MM.1S (cell line): ENCODE measurements at regions not wholly inside any gene's neighbourhood (a gene's known extent, or its start where the extent isn't known, plus 50 kb on each side); places are given as distances from the start of the nearest gene placed in this dataset.
A peak's percentile ranks its signal among the peaks of the same experiment; 100 is the strongest.

Experiments used
- DNase-seq: peaks from one replicate; pipeline ENCODE4 v3.0.0-alpha.2; 2015
- H2AFZ ChIP-seq: fragments of 300-600 bp; sonication (generic); 2 replicates; pipeline ENCODE4 v1.6.0; 2016; ENCODE audit warnings: antibody characterized with exemption, low read length
- H3F3A ChIP-seq: fragments of 300-600 bp; sonication (generic); 2 replicates; pipeline ENCODE4 v1.6.1; 2016; ENCODE audit warnings: mild to moderate bottlenecking, antibody characterized with exemption, low read length, moderate library complexity, mixed read lengths; ENCODE audit not compliant: insufficient read depth
- H3K27ac ChIP-seq: fragments of 300-600 bp; sonication (generic); 2 replicates; pipeline ENCODE4 v1.5.1; 2016; ENCODE audit warnings: mild to moderate bottlenecking, low read length
- H3K27me3 ChIP-seq: fragments of 300-600 bp; sonication (generic); replicated peaks from 2 replicates; pipeline ENCODE4 v1.6.0; 2016; ENCODE audit warnings: low read length; ENCODE audit not compliant: insufficient read depth
- H3K36me3 ChIP-seq: fragments of 300-600 bp; sonication (generic); replicated peaks from 2 replicates; pipeline ENCODE4 v1.6.1; 2016; ENCODE audit warnings: mild to moderate bottlenecking, low read length, mixed read lengths; ENCODE audit not compliant: insufficient read depth
- H3K4me1 ChIP-seq: fragments of 300-600 bp; sonication (generic); 2 replicates; pipeline ENCODE4 v1.6.1; 2016; ENCODE audit warnings: low read length, mixed read lengths
- H3K4me2 ChIP-seq: fragments of 300-600 bp; sonication (generic); 2 replicates; pipeline ENCODE4 v1.6.0; 2016; ENCODE audit warnings: low read depth, low read length
- H3K4me3 ChIP-seq: fragments of 300-600 bp; sonication (generic); 2 replicates; pipeline ENCODE4 v1.5.1; 2016; ENCODE audit warnings: low read length, mixed read lengths
- H3K79me2 ChIP-seq: fragments of 300-600 bp; sonication (generic); 2 replicates; pipeline ENCODE4 v1.6.1; 2016; ENCODE audit warnings: mixed run types, low read length, mixed read lengths
- H3K9ac ChIP-seq: fragments of 300-600 bp; sonication (generic); 2 replicates; pipeline ENCODE4 v1.6.1; 2016; ENCODE audit warnings: low read length, mixed read lengths
- H3K9me2 ChIP-seq: fragments of 300-600 bp; sonication (generic); replicated peaks from 2 replicates; pipeline ENCODE4 v1.6.1; 2016; ENCODE audit warnings: mild to moderate bottlenecking, low read length, mixed read lengths; ENCODE audit not compliant: insufficient read depth
- H3K9me3 ChIP-seq: fragments of 300-600 bp; sonication (generic); replicated peaks from 2 replicates; pipeline ENCODE4 v1.6.1; 2016; ENCODE audit warnings: mild to moderate bottlenecking, low read length, mixed read lengths; ENCODE audit not compliant: insufficient read depth
- H4K20me1 ChIP-seq: fragments of 300-600 bp; sonication (generic); 2 replicates; pipeline ENCODE4 v1.6.1; 2016; ENCODE audit warnings: mild to moderate bottlenecking, low read length, moderate library complexity, mixed read lengths; ENCODE audit not compliant: insufficient read depth
- EZH2 ChIP-seq: fragments of 300-600 bp; sonication (generic); optimal IDR thresholded peaks from 2 replicates; pipeline ENCODE3; 2017; ENCODE audit warnings: low read depth, mild to moderate bottlenecking, antibody characterized with exemption, low read length, mixed read lengths
- EZH2phosphoT487 ChIP-seq: fragments of 300-600 bp; sonication (generic); IDR thresholded peaks from 2 replicates; pipeline ENCODE4 v1.6.1; 2018; ENCODE audit warnings: antibody characterized with exemption, low read length
- TF ChIP-seq, protein P1 (sequence below): fragments of 300-600 bp; sonication (generic); IDR thresholded peaks from 2 replicates; pipeline ENCODE4 v1.5.1; 2016; ENCODE audit warnings: antibody characterized with exemption, low read length, mixed read lengths

DNA sequence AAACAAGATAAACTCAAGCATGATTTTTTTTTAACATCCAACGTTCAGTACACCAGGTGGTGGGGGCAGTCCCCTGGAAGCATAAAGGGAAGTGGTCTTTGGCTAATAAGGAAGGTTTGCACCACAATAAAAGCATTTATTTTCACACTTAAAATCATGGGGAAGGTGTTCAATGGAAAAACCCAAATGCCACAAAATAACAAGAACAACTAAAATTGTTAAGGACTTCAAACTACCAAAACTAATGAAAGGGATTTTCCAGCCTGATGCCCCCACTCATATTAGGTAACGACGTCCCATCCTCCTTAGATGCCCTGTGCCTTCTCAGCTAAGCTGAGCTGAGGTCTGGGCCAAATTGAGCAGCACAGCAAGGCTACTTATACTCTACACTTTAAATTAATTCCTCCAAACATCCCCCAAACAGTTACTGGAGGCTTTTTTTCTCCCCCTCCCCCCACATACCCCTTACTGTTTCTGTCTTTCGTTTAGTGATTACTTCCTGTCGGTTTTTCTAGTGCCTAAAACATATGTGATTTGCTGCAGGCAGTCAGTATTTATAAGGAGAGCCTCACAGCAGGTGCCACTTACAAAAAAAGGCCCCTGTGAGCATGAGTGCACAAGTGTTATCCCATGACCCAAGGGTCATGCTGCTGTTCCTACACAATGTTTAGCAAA is 259.7 kb upstream of the ZNF608 start:
- Histone ChIP-seq H3K36me3 (no peaks in the 10 kb centered on the region), H3K79me2 (no peaks in the 10 kb centered on the region), H4K20me1 (no peaks in the 10 kb centered on the region), H3K9ac (no peak overlapping the region), H3K4me1 (no peaks in the 10 kb centered on the region), H3K27ac (no peak overlapping the region), H3K4me3 (no peak overlapping the region), H3K4me2 (no peak overlapping the region), H3K9me3 (no peaks in the 10 kb centered on the region), H3F3A (no peaks in the 10 kb centered on the region), H3K27me3 (no peaks in the 10 kb centered on the region), H2AFZ (no peak overlapping the region), H3K9me2 (no peaks in the 10 kb centered on the region)
- no peak for TF ChIP-seq EZH2phosphoT487
- TF ChIP-seq, protein P1, sequence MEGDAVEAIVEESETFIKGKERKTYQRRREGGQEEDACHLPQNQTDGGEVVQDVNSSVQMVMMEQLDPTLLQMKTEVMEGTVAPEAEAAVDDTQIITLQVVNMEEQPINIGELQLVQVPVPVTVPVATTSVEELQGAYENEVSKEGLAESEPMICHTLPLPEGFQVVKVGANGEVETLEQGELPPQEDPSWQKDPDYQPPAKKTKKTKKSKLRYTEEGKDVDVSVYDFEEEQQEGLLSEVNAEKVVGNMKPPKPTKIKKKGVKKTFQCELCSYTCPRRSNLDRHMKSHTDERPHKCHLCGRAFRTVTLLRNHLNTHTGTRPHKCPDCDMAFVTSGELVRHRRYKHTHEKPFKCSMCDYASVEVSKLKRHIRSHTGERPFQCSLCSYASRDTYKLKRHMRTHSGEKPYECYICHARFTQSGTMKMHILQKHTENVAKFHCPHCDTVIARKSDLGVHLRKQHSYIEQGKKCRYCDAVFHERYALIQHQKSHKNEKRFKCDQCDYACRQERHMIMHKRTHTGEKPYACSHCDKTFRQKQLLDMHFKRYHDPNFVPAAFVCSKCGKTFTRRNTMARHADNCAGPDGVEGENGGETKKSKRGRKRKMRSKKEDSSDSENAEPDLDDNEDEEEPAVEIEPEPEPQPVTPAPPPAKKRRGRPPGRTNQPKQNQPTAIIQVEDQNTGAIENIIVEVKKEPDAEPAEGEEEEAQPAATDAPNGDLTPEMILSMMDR = no peak
- TF ChIP-seq EZH2 = no peak
- DNase-seq = peak; percentile 23

DNA sequence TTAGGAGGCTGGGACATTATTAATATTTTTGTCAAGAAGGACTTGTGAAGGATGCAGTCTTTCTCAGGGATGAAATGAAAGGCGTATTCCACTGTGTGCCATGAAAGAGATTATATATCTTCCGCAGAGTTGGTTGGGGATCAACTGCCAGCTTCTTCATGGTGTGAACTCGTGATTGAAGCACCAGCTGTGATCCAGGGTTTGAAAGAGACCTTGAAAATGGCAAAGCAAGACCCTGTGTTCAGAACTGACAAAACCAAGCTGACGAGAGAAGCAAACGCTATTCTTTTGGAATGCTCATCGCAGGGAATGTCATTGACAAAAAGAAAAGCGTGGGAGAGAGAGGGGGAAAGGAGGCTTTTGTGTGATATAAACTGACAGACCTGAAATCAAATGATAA is 263.9 kb upstream of the ZNF608 start:
- Histone ChIP-seq H3K36me3 (no peaks in the 10 kb centered on the region), H3K79me2 (no peaks in the 10 kb centered on the region), H3F3A (no peaks in the 10 kb centered on the region), H4K20me1 (no peaks in the 10 kb centered on the region), H3K9me2 (no peaks in the 10 kb centered on the region), H3K4me2 (no peak overlapping the region), H3K4me3 (no peak overlapping the region), H3K9me3 (no peaks in the 10 kb centered on the region), H3K4me1 (no peaks in the 10 kb centered on the region), H3K27me3 (no peaks in the 10 kb centered on the region), H3K9ac (no peak overlapping the region), H2AFZ (no peak overlapping the region), H3K27ac (no peak overlapping the region)
- TF ChIP-seq EZH2 (no peak), EZH2phosphoT487 (no peak)
- TF ChIP-seq, protein P1 = no peak
- no peak for DNase-seq

DNA sequence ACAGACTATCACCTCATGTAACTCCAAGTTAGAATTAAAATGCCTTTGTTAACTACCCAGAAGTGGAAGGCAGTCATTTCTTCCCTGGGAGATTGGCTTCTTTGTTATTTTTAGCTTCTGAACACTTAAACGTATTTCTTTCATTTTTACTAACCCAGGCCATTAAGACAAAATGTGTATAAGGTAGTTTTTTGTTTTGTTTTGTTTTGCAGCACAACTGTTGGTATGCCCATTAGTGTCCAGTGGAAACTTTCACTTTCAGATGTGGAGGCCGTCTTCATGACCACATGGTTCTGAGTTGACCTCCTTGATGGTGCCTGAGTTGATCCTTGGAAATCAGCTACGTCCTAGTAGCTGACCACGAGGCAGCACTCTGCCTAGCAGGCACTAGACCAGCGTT is 264.6 kb upstream of the ZNF608 start:
- Histone ChIP-seq H3K36me3 (no peaks in the 10 kb centered on the region), H3K79me2 (no peaks in the 10 kb centered on the region), H3K9ac (no peak overlapping the region), H3K27me3 (no peaks in the 10 kb centered on the region), H2AFZ (no peak overlapping the region), H3K9me3 (no peaks in the 10 kb centered on the region), H3K4me1 (no peaks in the 10 kb centered on the region), H3K4me2 (no peak overlapping the region), H3F3A (no peaks in the 10 kb centered on the region), H4K20me1 (no peaks in the 10 kb centered on the region), H3K27ac (no peak overlapping the region), H3K4me3 (no peak overlapping the region), H3K9me2 (no peaks in the 10 kb centered on the region)
- TF ChIP-seq, protein P1 = no peak
- TF ChIP-seq EZH2 = no peak
- TF ChIP-seq EZH2phosphoT487 = no peak
- no peak for DNase-seq
